ENCODE measurements at regions not wholly inside any gene's neighbourhood (a gene's known extent, or its start where the extent isn't known, plus 50 kb on each side); places are given as distances from the start of the nearest gene placed in this dataset.

DNA sequence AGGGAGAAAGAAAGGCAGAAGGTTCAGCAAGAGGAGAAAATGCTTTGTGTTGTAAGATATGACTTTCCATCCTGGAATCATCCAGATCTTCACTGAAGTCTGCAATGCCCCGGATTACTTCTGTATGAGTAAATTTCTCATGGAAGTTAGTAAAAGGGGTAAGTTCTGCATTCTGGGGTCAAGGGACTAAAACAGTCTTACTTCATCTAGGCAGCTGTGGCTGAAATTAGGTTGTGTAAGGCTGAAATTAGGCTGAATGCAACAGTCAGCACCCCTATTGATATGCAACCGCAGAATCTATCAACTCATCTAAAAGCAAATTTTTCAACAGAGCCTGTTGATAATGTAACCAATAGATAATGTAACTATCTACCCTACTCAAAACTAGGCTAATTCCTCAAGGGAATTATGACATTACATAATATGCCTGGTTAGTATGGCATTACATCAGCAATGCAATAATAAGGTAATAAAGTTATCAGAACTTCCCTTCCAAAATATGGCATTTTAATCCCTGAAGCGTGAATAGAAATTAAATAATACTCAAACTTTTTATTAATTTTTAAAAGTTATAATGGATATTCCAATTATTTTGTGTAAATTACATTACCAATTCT, 671.7 kb upstream of the CITED2 start:
- H3K4me1 Mint-ChIP-seq = peaks cover 17% of the 10 kb centered on the region
- H3K27ac Mint-ChIP-seq = no peak overlapping the region
- no peaks in the 10 kb centered on the region for H3K36me3 Mint-ChIP-seq
- no peak for DNase-seq (ENCODE audit: low spot score in 2 of 2)
- no peak overlapping the region for H3K4me3 Mint-ChIP-seq
- peaks cover 5% of the 10 kb centered on the region for H3K9me3 Mint-ChIP-seq
- no peak for ATAC-seq

DNA sequence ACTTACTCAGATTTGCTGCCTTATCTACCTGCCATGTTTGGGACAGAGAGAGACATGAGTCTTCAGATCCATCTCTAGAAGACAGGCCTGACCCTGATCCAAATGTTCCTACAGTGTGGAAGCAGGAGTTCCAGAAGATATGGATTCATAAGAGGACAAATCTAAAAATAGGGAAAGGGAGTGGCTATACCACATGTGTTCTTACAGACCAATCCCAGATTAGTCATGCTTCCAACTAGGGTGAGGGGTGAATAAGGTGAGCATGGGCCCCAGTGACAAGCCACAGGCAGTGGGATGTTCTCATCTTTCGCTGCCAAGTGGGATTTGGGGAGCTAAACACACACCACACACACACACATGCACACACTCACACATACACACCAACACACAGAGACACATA, 670.7 kb upstream of the CITED2 start:
- Mint-ChIP-seq H3K27ac (no peak overlapping the region), H3K36me3 (no peaks in the 10 kb centered on the region), H3K4me1 (peaks cover 23% of the 10 kb centered on the region), H3K4me3 (no peak overlapping the region), H3K9me3 (peaks cover 5% of the 10 kb centered on the region)
- DNase-seq (ENCODE audit: low spot score in 2 of 2) (no peak), ATAC-seq (no peak)

DNA sequence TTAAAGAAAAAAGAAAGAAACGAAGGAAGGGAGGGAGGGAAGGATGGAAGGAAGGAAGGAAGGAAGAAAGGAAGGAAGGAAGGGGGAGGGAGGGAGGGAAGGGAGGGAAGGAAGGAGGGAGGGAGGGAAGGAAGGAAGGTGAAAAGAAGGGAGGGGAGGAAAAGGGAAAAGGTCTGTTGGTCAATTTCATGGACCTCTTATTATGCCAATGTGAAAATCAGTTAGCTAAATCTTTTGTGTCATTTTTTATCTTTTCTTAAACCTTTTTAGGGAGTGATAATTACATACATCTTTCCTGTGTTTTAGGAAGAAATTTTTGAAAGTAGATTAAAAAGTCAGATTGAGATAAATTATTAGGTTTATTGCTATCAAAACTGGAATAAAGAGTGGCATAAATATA, 670.2 kb upstream of the CITED2 start:
- Mint-ChIP-seq H3K4me1 (peaks cover 23% of the 10 kb centered on the region), H3K9me3 (peaks cover 5% of the 10 kb centered on the region), H3K36me3 (no peaks in the 10 kb centered on the region), H3K4me3 (no peak overlapping the region), H3K27ac (no peak overlapping the region)
- no peak for DNase-seq (ENCODE audit: low spot score in 2 of 2)
- ATAC-seq = no peak

DNA sequence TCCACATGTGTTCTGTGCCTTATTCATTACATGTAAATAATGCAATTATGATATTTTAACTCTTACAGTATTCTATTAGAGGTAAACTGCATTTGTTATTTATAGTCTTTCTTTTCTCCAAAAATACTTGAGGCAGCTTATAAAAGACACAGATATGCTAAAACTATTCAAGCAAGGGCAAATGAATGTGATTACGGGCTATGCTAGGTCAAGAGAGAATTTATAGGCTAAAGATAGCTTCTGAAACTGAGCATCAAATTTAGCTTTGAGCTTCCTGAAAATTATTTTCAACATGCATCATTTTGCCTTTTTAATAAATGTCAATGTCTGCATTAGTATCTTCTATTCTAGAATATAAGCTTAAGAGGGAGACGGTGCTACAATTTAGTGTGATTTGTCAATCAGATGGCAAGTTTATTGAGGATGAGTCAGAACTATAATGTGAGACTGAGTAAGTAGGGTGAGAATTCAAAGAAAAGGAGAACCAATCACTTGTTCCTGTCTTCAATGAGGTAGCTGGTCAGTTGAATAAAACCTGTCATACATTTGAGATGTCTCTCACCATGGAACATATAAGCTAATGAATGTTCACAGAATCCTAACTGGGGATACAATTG, 669.4 kb upstream of the CITED2 start:
- Mint-ChIP-seq H3K27ac (no peak overlapping the region), H3K4me3 (no peak overlapping the region), H3K4me1 (peaks cover 23% of the 10 kb centered on the region), H3K36me3 (no peaks in the 10 kb centered on the region), H3K9me3 (peaks cover 5% of the 10 kb centered on the region)
- ATAC-seq (peak; percentile 74), DNase-seq (ENCODE audit: low spot score in 2 of 2) (no peak)

DNA sequence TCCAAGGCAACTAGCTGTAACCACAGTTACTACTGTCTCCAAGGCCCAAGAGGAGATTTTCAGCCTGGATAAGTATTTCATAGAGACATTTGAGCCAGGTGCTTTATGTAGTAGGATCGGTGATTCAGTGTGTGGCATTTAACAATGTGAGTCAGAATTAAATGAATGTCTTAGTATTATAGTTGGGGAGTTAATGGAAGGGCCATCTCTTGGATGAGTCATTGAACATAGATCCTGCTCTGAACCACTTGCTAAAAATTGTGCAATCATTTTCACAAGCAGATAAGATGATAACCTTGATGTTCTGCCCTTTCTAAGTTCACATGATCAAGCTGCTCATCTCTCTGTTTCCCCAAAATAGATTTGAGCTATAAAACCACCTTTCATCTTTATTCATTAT, 668.9 kb upstream of the CITED2 start:
- H3K9me3 Mint-ChIP-seq = peaks cover 5% of the 10 kb centered on the region
- H3K36me3 Mint-ChIP-seq = no peaks in the 10 kb centered on the region
- DNase-seq (ENCODE audit: low spot score in 2 of 2) (no peak), ATAC-seq (peak; percentile 93)
- peaks cover 23% of the 10 kb centered on the region for H3K4me1 Mint-ChIP-seq
- no peak overlapping the region for H3K4me3 Mint-ChIP-seq
- H3K27ac Mint-ChIP-seq = no peak overlapping the region

DNA sequence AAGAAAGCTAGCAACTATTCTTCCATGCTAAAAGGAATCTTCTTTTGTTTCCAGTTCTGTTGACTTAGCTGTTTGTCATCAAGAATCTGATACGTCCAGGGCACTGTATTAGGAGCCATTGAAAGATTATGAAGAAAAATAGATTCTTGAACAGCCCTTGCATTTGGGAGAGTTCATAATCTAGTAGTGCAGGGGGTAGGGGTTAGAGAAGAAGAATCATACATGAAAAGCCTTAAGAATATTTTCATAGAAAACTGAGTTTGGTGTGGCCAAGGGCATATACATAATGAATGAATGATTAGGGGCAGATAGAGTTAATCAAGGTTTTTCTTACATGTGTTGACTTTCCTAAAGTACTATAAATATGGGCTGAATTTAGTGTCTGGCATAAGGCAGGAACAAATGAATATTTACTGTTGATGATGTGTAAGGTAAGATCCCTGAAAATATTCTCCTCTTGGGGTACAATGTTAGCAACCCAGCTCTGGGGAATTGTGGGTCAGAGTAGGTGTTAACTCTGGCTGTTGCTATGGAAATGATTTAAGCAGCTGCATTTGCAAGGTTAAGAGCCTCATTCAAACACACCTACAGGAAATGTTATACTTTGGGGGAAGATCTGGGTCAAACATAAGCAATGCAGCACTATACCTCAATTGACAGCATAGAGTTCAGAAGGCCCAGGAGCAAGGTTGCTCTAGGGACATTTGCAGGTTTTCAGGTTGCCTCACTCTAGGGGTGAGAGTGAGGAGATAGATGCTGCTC, 667.3 kb upstream of the CITED2 start:
- Mint-ChIP-seq H3K27ac (no peak overlapping the region), H3K4me1 (peaks cover 23% of the 10 kb centered on the region), H3K36me3 (no peaks in the 10 kb centered on the region), H3K9me3 (peaks cover under 1% of the 10 kb centered on the region), H3K4me3 (no peak overlapping the region)
- ATAC-seq = no peak
- DNase-seq (ENCODE audit: low spot score in 2 of 2) = no peak

DNA sequence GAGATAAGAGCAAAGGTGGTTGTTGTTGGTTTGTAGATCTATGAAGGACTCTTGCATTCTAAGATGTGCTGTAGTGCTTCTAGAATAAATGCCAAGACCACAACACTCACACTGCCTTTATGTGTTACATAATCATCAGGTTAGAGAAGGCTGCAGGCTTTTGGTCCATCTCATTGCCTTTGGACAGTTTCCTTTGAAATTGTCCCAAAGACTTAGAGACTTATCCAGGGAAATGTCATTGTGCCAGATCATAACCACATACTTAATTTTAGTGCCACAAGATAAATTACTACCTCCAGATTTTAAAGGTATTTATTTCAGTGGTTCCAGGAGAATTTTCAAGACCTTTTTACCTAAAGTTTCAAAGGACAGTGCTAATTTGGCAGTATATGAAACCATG, 666.6 kb upstream of the CITED2 start:
- ATAC-seq (no peak), DNase-seq (ENCODE audit: low spot score in 2 of 2) (no peak)
- H3K27ac Mint-ChIP-seq = no peak overlapping the region
- H3K4me1 Mint-ChIP-seq = peaks cover 23% of the 10 kb centered on the region
- H3K36me3 Mint-ChIP-seq = no peaks in the 10 kb centered on the region
- no peaks in the 10 kb centered on the region for H3K9me3 Mint-ChIP-seq
- H3K4me3 Mint-ChIP-seq = no peak overlapping the region

DNA sequence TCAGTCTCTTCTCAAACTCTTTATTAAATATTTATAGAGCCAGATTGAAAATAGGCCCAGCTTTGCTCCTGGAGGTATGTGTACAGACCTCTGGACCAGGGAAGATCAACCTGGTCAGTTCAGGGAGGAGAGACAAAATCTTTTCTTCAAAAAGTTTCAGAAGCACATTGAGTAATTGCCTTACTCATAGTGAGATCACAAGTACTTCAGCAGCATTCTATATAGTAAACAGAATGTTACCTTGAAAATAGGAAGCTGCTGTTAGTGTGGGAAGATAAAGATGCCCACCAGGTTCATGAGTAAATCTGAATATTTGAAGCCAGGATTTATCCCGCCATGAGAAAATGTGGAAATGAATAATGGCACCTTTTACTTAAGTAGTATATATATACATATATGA, 665.9 kb upstream of the CITED2 start:
- no peak for DNase-seq (ENCODE audit: low spot score in 2 of 2)
- Mint-ChIP-seq H3K9me3 (no peaks in the 10 kb centered on the region), H3K4me3 (no peak overlapping the region), H3K27ac (no peak overlapping the region), H3K36me3 (no peaks in the 10 kb centered on the region), H3K4me1 (peaks cover 23% of the 10 kb centered on the region)
- ATAC-seq = peak; percentile 49

DNA sequence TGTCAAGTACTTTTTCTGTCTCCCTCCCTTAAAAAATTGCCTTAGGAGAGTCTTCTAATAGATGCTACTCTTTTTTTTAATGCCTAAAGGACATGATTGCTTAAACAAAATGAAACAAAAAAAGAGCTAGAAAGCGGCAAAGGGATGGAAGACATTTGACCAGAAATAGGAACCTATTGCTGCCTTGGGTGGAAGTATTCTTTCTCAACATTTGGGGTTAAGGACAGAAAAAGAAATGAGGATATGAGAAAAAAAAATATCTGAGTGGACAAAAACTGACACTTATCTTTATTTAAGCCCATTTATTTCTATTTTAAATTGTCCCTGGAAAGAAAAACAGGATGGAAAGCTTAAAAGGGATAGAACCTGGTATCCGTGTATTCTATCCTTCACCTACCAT, 664.9 kb upstream of the CITED2 start:
- Mint-ChIP-seq H3K4me1 (peaks cover 21% of the 10 kb centered on the region), H3K4me3 (no peak overlapping the region), H3K36me3 (no peaks in the 10 kb centered on the region), H3K27ac (no peak overlapping the region), H3K9me3 (no peaks in the 10 kb centered on the region)
- DNase-seq (ENCODE audit: low spot score in 2 of 2) (no peak), ATAC-seq (no peak)

DNA sequence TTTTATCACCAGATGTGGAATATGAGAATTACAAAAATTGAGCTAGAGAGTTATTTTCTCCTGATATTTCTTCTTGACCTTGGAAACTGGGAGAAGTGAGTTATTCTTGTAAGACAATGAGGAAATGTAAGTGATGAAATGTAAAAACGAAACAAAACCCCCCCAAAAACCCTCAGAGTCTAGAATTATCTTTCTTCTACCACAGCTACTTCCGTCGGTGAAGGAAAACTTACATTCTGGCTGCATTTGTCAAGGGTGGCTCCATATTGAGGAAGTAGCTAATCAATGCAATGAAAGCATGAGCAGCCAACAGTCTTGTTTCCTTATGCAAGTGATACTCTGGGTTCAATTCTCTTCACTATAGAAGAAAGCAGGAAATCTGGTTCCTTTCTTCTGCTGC, 661.7 kb upstream of the CITED2 start:
- Mint-ChIP-seq H3K27ac (no peak overlapping the region), H3K4me3 (no peak overlapping the region), H3K9me3 (no peaks in the 10 kb centered on the region), H3K36me3 (no peaks in the 10 kb centered on the region), H3K4me1 (peaks cover 7% of the 10 kb centered on the region)
- ATAC-seq = no peak
- no peak for DNase-seq (ENCODE audit: low spot score in 2 of 2)

DNA sequence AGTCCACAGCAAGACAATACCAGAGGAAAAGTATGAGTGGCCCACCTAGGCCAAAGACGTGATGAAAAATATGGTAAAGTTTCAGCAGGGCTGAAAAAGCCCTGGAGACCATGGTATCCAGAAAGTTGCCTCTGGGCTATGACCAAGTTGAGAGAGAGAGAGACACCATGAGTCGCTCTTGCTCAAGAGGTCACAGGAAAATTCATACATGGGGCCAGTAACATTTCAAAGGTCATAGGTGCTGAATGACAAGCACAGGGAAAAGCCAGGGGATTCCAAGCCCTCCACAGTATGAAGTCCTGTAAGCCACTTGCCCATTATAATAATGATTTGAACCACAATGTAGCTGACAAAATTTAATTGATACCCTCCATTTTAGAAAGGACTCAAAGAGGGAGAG, 657.7 kb upstream of the CITED2 start:
- Mint-ChIP-seq H3K9me3 (peaks cover 2% of the 10 kb centered on the region), H3K36me3 (no peaks in the 10 kb centered on the region), H3K27ac (no peak overlapping the region), H3K4me3 (no peak overlapping the region), H3K4me1 (no peaks in the 10 kb centered on the region)
- no peak for DNase-seq (ENCODE audit: low spot score in 2 of 2)
- no peak for ATAC-seq

DNA sequence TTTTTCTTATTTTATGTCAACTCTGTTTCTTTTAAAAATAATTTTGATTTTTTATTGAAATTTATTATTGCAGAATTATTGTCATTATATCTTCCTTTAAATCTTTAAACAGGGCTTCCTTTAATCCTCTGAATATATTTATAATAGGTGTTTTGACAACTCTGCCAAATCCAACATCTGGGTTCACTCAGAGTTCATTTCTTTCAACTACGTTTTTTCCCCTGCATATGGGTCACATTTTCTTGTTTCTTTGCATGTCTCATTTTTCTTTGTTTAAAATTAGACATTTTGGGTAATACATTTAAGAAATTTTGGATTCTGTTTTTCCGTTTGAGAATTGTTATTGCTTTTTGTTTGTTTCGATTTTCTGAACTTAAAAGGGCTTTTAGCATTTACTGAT, 655.1 kb upstream of the CITED2 start:
- Mint-ChIP-seq H3K9me3 (peaks cover 3% of the 10 kb centered on the region), H3K4me3 (no peak overlapping the region), H3K27ac (no peak overlapping the region), H3K4me1 (no peaks in the 10 kb centered on the region), H3K36me3 (no peaks in the 10 kb centered on the region)
- ATAC-seq (no peak), DNase-seq (ENCODE audit: low spot score in 2 of 2) (no peak)

DNA sequence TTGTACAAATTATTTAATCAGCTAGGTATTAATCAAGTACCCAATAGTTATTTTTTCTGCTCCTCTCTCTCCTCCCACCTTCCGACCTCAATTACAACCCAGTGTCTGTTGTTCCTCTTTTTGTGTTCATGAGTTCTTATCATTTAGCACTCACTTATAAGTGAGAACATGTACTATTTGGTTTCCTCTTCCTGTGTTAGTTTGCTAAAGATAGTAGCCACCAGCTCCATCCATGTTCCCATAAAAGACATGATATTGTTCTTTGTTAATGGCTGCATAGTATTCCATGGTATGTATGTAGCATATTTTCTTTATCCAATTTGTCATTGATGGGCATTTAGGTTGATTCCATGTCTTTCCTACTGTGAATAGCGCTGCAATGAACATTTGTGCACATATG, 652.8 kb upstream of the CITED2 start:
- ATAC-seq = no peak
- no peak overlapping the region for H3K4me3 Mint-ChIP-seq
- H3K27ac Mint-ChIP-seq = no peak overlapping the region
- no peak for DNase-seq (ENCODE audit: low spot score in 2 of 2)
- no peaks in the 10 kb centered on the region for H3K36me3 Mint-ChIP-seq
- no peaks in the 10 kb centered on the region for H3K4me1 Mint-ChIP-seq
- H3K9me3 Mint-ChIP-seq = peaks cover 3% of the 10 kb centered on the region

DNA sequence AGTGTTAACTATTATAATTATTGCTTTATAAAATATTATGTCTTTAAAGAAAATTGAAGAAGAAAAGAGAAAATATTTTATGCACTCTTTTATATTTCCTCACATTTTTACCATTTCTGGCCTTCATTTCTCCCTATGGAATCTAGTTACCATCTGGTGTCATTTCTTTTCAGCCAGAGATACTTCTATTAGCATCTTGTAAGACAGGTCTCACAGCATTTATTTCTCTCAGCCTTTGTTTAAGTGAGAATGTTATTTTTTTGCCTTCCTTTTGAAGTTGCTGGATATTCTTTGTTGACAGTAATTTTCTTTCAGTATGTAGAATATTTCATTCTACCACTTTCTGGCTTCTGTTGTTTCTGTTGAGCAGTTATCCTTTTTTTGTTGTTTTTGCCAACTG, 652.1 kb upstream of the CITED2 start:
- Mint-ChIP-seq H3K4me3 (no peak overlapping the region), H3K27ac (no peak overlapping the region), H3K36me3 (no peaks in the 10 kb centered on the region), H3K4me1 (no peaks in the 10 kb centered on the region), H3K9me3 (peaks cover 3% of the 10 kb centered on the region)
- DNase-seq (ENCODE audit: low spot score in 2 of 2) = no peak
- no peak for ATAC-seq

DNA sequence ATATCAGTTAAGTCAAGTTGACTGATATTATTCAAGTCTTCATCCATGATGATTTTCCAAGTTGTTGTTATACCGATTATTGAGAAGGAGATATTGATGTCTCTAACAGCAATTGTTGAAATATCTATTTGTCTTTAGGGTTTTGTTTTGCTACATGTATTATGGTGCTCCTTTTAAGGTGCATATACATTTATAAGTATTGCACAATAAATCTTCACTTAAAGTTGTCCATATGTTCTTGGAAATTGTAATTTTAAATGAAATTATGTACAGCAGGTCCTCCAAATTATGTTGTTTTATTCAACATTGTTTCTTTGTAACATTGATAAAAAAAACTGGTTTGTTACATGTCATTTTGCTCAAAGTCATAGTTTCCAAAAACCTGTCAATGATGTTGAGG, 650.7 kb upstream of the CITED2 start:
- Mint-ChIP-seq H3K4me1 (no peaks in the 10 kb centered on the region), H3K27ac (no peak overlapping the region), H3K36me3 (no peaks in the 10 kb centered on the region), H3K9me3 (peaks cover 10% of the 10 kb centered on the region), H3K4me3 (no peak overlapping the region)
- no peak for DNase-seq (ENCODE audit: low spot score in 2 of 2)
- no peak for ATAC-seq

DNA sequence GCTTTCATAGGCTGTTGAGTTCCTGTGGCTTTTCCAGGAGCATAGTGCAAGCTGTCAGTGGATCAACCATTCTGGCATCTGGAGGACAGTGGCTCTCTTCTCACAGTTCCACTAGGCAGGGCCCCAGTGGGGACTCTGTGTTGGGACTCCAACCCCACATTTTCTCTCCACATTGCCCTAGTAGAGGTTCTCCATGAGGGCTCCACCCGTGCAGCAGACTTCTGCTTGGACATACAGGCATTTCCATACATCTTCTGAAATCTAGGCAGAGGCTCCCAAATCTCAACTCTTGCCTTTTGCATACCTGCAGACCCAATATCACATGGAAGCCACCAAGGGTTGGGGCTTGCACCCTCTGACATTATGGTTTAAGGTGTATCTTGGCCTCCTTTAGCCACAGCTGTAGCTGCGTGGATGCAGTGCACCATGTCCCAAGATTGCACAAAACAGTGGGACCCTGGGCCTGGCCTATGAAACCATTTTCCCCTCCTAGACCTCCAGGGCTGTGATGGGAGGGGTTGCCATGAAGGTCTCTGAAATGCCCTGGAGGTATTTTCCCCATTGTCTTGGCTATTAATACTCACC, 645.9 kb upstream of the CITED2 start:
- Mint-ChIP-seq H3K4me3 (no peak overlapping the region), H3K27ac (no peak overlapping the region), H3K36me3 (no peaks in the 10 kb centered on the region), H3K4me1 (no peaks in the 10 kb centered on the region), H3K9me3 (peaks cover 11% of the 10 kb centered on the region)
- no peak for DNase-seq (ENCODE audit: low spot score in 2 of 2)
- ATAC-seq = no peak
